IMR-90 (cell line): ENCODE measurements at regions not wholly inside any gene's neighbourhood (a gene's known extent, or its start where the extent isn't known, plus 50 kb on each side); places are given as distances from the start of the nearest gene placed in this dataset.

ENCODE experiments used
- ATAC-seq: fragments of 200-7000 bp; cut with Tn5 transposase; 2 replicates; pipeline ENCODE4 v1.9.1; 2020; ENCODE audit warnings: low read depth, mild to moderate bottlenecking, moderate library complexity
- BruUV-seq: library from RNA; stranded (reverse); fragments of 400-500 nt; replicated peaks from 2 replicates; lab custom pipeline; 2021; lab: Mats Ljungman, UMichigan
- CTCF ChIA-PET: fragments of 300-600 bp; formaldehyde crosslinking; extraction: SDS; loops from one replicate; lab custom pipeline; 2021; ENCODE audit warnings: antibody characterized with exemption; lab: Yijun Ruan, JAX
- POLR2A ChIA-PET: fragments of 300-600 bp; sonication (Branson Sonifier 250); formaldehyde crosslinking; loops from one replicate; lab custom pipeline; 2022; ENCODE audit warnings: antibody characterized with exemption; ENCODE audit not compliant: unreplicated experiment; lab: Charles Lee
- DNase-seq: peaks from one replicate; pipeline ENCODE4 v3.0.0; 2013
- H2AFZ ChIP-seq: replicated peaks from 2 replicates; pipeline ENCODE3; 2013; ENCODE audit warnings: low read length, mild to moderate bottlenecking; ENCODE audit not compliant: poor library complexity
- H2AK5ac ChIP-seq: 2 replicates; pipeline ENCODE4 v1.6.1; 2013; ENCODE audit warnings: low read depth, low read length, inconsistent platforms
- H2AK9ac ChIP-seq: replicated peaks from 2 replicates; pipeline ENCODE3; 2013; ENCODE audit warnings: mild to moderate bottlenecking, low read depth, low read length, moderate library complexity; ENCODE audit not compliant: poor library complexity
- H2BK120ac ChIP-seq: 2 replicates; pipeline ENCODE4 v1.6.1; 2013; ENCODE audit warnings: low read depth, low read length, inconsistent platforms
- H2BK15ac ChIP-seq: 3 replicates; pipeline ENCODE4 v1.6.1; 2013; ENCODE audit warnings: low read depth, low read length, inconsistent platforms
- H2BK20ac ChIP-seq: 2 replicates; pipeline ENCODE4 v1.6.1; 2013; ENCODE audit warnings: low read depth, mild to moderate bottlenecking, inconsistent platforms, low read length, moderate library complexity
- H2BK5ac ChIP-seq: 2 replicates; pipeline ENCODE4 v1.6.1; 2013; ENCODE audit warnings: mild to moderate bottlenecking, low read depth, low read length, inconsistent platforms; ENCODE audit not compliant: poor library complexity, severe bottlenecking
- H3K14ac ChIP-seq: replicated peaks from 2 replicates; pipeline ENCODE4 v1.6.1; 2013; ENCODE audit warnings: low read depth, low read length, inconsistent platforms
- H3K18ac ChIP-seq: 2 replicates; pipeline ENCODE4 v1.6.1; 2013; ENCODE audit warnings: low read depth, low read length, control low read depth
- H3K23ac ChIP-seq: 2 replicates; pipeline ENCODE4 v1.6.1; 2013; ENCODE audit warnings: low read depth, low read length, inconsistent platforms
- H3K27ac ChIP-seq: 2 replicates; pipeline ENCODE4 v1.5.1; 2013; ENCODE audit warnings: mild to moderate bottlenecking, control low read depth, low read length; ENCODE audit not compliant: insufficient read depth
- H3K27me3 ChIP-seq: 2 replicates; pipeline ENCODE4 v1.6.1; 2013; ENCODE audit warnings: low read length; ENCODE audit not compliant: control insufficient read depth, insufficient read depth
- H3K36me3 ChIP-seq: 2 replicates; pipeline ENCODE4 v1.6.1; 2013; ENCODE audit warnings: low read length, mixed read lengths; ENCODE audit not compliant: control insufficient read depth, insufficient read depth
- H3K4ac ChIP-seq: 2 replicates; pipeline ENCODE4 v1.6.1; 2013; ENCODE audit warnings: low read depth, low read length, inconsistent platforms
- H3K4me1 ChIP-seq: 2 replicates; pipeline ENCODE4 v1.6.1; 2013; ENCODE audit warnings: low read length, mixed read lengths; ENCODE audit not compliant: control insufficient read depth, insufficient read depth
- H3K4me2 ChIP-seq: 2 replicates; pipeline ENCODE4 v1.6.1; 2013; ENCODE audit warnings: low read depth, mild to moderate bottlenecking, control low read depth, low read length, moderate library complexity
- H3K4me3 ChIP-seq: 2 replicates; pipeline ENCODE4 v1.5.1; 2013; ENCODE audit warnings: low read depth, mild to moderate bottlenecking, control low read depth, low read length, moderate library complexity; ENCODE audit not compliant: insufficient read depth
- H3K56ac ChIP-seq: 2 replicates; pipeline ENCODE4 v1.6.1; 2013; ENCODE audit warnings: low read length, inconsistent platforms; ENCODE audit not compliant: insufficient read depth; ENCODE audit errors: extremely low read depth
- H3K79me1 ChIP-seq, 2 experiments: 2 replicates each; pipeline ENCODE4 v1.6.1; 2013; ENCODE audit warnings: low read length in 2 of 2, inconsistent platforms in 1 of 2, low read depth in 1 of 2
- H3K9ac ChIP-seq: 2 replicates; pipeline ENCODE4 v1.6.1; 2013; ENCODE audit warnings: low read depth, low read length, control low read depth
- H3K9me1 ChIP-seq: 2 replicates; pipeline ENCODE4 v1.6.1; 2013; ENCODE audit warnings: low read length, inconsistent platforms; ENCODE audit not compliant: insufficient read depth
- H3K9me3 ChIP-seq: 2 replicates; pipeline ENCODE4 v1.6.1; 2013; ENCODE audit warnings: low read length; ENCODE audit not compliant: control insufficient read depth, insufficient read depth
- H4K20me1 ChIP-seq: 2 replicates; pipeline ENCODE4 v1.6.1; 2013; ENCODE audit warnings: low read length, inconsistent platforms; ENCODE audit not compliant: insufficient read depth
- H4K5ac ChIP-seq: 2 replicates; pipeline ENCODE4 v1.6.1; 2013; ENCODE audit warnings: mild to moderate bottlenecking, low read depth, low read length, control low read depth
- H4K8ac ChIP-seq, 2 experiments: 2 replicates each; pipeline ENCODE4 v1.6.1; 2013; ENCODE audit warnings: low read depth in 2 of 2, low read length in 2 of 2, control low read depth in 1 of 2, inconsistent platforms in 1 of 2
- H4K91ac ChIP-seq: 2 replicates; pipeline ENCODE4 v1.6.1; 2013; ENCODE audit warnings: low read depth, low read length, inconsistent platforms; ENCODE audit not compliant: insufficient read depth
- BHLHE40 ChIP-seq: fragments of 150-350 bp; IDR thresholded peaks from 2 replicates; pipeline ENCODE4 v1.6.1; 2016; ENCODE audit warnings: mild to moderate bottlenecking, low read depth, low read length
- CEBPB ChIP-seq: IDR thresholded peaks from 2 replicates; pipeline ENCODE4 v1.6.1; 2012; ENCODE audit warnings: low read depth, low read length, improper control_type of control experiment
- CHD1 ChIP-seq: IDR thresholded peaks from 2 replicates; pipeline ENCODE4 v1.6.1; 2012; ENCODE audit warnings: low read depth, low read length, improper control_type of control experiment
- CTCF ChIP-seq: conservative IDR thresholded peaks from 2 replicates; pipeline ENCODE4 v1.5.1; 2012; ENCODE audit warnings: mild to moderate bottlenecking, low read depth, low read length, improper control_type of control experiment
- ELK1 ChIP-seq: fragments of 150-350 bp; IDR thresholded peaks from 2 replicates; pipeline ENCODE4 v1.6.1; 2016; ENCODE audit warnings: low read depth, mild to moderate bottlenecking, low read length, moderate library complexity, borderline replicate concordance
- FOS ChIP-seq: fragments of 150-350 bp; IDR thresholded peaks from 2 replicates; pipeline ENCODE4 v1.6.1; 2016; ENCODE audit warnings: low read depth, low read length
- MAFK ChIP-seq: IDR thresholded peaks from 2 replicates; pipeline ENCODE4 v1.6.1; 2012; ENCODE audit warnings: low read depth, low read length, improper control_type of control experiment
- MAZ ChIP-seq: IDR thresholded peaks from 2 replicates; pipeline ENCODE4 v1.6.1; 2012; ENCODE audit warnings: low read depth, mild to moderate bottlenecking, low read length, improper control_type of control experiment, moderate library complexity, borderline replicate concordance
- MXI1 ChIP-seq: IDR thresholded peaks from 2 replicates; pipeline ENCODE4 v1.6.1; 2012; ENCODE audit warnings: low read depth, mild to moderate bottlenecking, low read length, moderate library complexity, borderline replicate concordance
- NFE2L2 ChIP-seq: fragments of 150-350 bp; IDR thresholded peaks from 2 replicates; pipeline ENCODE4 v1.6.1; 2016; ENCODE audit warnings: low read depth, mild to moderate bottlenecking, low read length
- POLR2A ChIP-seq: IDR thresholded peaks from 2 replicates; pipeline ENCODE4 v1.6.1; 2012; ENCODE audit warnings: mild to moderate bottlenecking, low read depth, low read length
- RAD21 ChIP-seq: IDR thresholded peaks from 2 replicates; pipeline ENCODE4 v1.6.1; 2012; ENCODE audit warnings: low read length, improper control_type of control experiment
- RCOR1 ChIP-seq: IDR thresholded peaks from 2 replicates; pipeline ENCODE4 v1.6.1; 2012; ENCODE audit warnings: mild to moderate bottlenecking, low read length, improper control_type of control experiment; ENCODE audit not compliant: insufficient replicate concordance
- RFX5 ChIP-seq: IDR thresholded peaks from 2 replicates; pipeline ENCODE4 v1.8.0; 2012; ENCODE audit warnings: low read depth, mild to moderate bottlenecking, low read length, moderate library complexity
- SMC3 ChIP-seq: fragments of 150-350 bp; IDR thresholded peaks from 2 replicates; pipeline ENCODE4 v1.6.1; 2016; ENCODE audit warnings: low read depth, mild to moderate bottlenecking, antibody characterized with exemption, low read length, moderate library complexity
- USF2 ChIP-seq: fragments of 150-350 bp; IDR thresholded peaks from 2 replicates; pipeline ENCODE4 v1.6.1; 2017; ENCODE audit warnings: mild to moderate bottlenecking, antibody characterized with exemption, low read length, low read depth
- WGBS, 2 experiments: methylation state at CpG; one replicate each; pipeline versions ENCODE4 v1.1.5 to v1.1.7; 2013; ENCODE audit warnings: missing lambda C conversion rate in 2 of 2; ENCODE audit not compliant: insufficient read length in 1 of 2; ENCODE audit errors: extremely low coverage in 2 of 2; 5-methylcytosine and 5-hydroxymethylcytosine counted together
- dilution Hi-C: fragments of 300-500 bp; cut with HindIII; formaldehyde crosslinking; loops from one replicate; pipeline ENCODE4 v1.14.3; 2018; ENCODE audit warnings: low sequenced_read_pairs; ENCODE audit not compliant: unreplicated experiment
- in situ Hi-C: fragments of 300-500 bp; cut with MboI; formaldehyde crosslinking; loops from 3 replicates; pipeline ENCODE4 v1.14.3; 2019; ENCODE audit warnings: low sequenced_read_pairs, inconsistent platforms, mixed read lengths
- intact Hi-C: fragments of 100-400 bp; cut with micrococcal nuclease; formaldehyde crosslinking; loops from 2 replicates; pipeline ENCODE4 v1.10.0; 2022

GRCh38 chr7:27397503-27397902 lies 154.9 kb downstream of the EVX1 start:
- H3K27me3 ChIP-seq, result peaks cover 10% of the 10 kb centered on the region
- H3K4me2 ChIP-seq, result no peak overlapping the region
- no peak overlapping the region for H2AFZ ChIP-seq
- H3K18ac ChIP-seq, result no peak overlapping the region
- H4K5ac ChIP-seq, result no peak overlapping the region
- H2AK5ac ChIP-seq, result no peak overlapping the region
- no peaks in the 10 kb centered on the region for H3K9me1 ChIP-seq
- H2BK15ac ChIP-seq, result no peak overlapping the region
- no peaks in the 10 kb centered on the region for H3K79me1 ChIP-seq
- no peaks in the 10 kb centered on the region for H3K36me3 ChIP-seq
- in situ Hi-C loops, result no loop called here
- no peak overlapping the region for H2BK120ac ChIP-seq
- H3K9ac ChIP-seq, result no peak overlapping the region
- H4K8ac ChIP-seq, result no peak overlapping the region
- no peak overlapping the region for H2BK5ac ChIP-seq
- no peak for TF ChIP-seq NFE2L2
- no peak for TF ChIP-seq CTCF
- no peak for TF ChIP-seq CEBPB
- no peak for TF ChIP-seq MAFK
- TF ChIP-seq ELK1, result no peak
- no peak for TF ChIP-seq RCOR1
- no peak for TF ChIP-seq FOS
- no peak for TF ChIP-seq BHLHE40
- TF ChIP-seq CHD1, result no peak
- TF ChIP-seq SMC3, result no peak
- TF ChIP-seq USF2, result no peak
- no peak for TF ChIP-seq RFX5
- no peak for TF ChIP-seq MXI1
- TF ChIP-seq MAZ, result no peak
- TF ChIP-seq POLR2A, result no peak
- TF ChIP-seq RAD21, result no peak
- dilution Hi-C loops, result no loop called here
- H3K56ac ChIP-seq, result no peak overlapping the region
- no peaks in the 10 kb centered on the region for H3K4me1 ChIP-seq
- no CpG with 5 or more reads among the region's 3 CpGs for WGBS, 2 experiments
- no peak overlapping the region for H3K27ac ChIP-seq
- no peak overlapping the region for H3K4me3 ChIP-seq
- no peak overlapping the region for H4K91ac ChIP-seq
- H3K14ac ChIP-seq, result no peak overlapping the region
- H2AK9ac ChIP-seq, result no peak overlapping the region
- no peak overlapping the region for H2BK20ac ChIP-seq
- ChIA-PET CTCF (no interaction called here), POLR2A (no interaction called here)
- no TSS peak for BruUV-seq
- intact Hi-C loops, result no loop called here
- no peaks in the 10 kb centered on the region for H3K9me3 ChIP-seq
- H4K20me1 ChIP-seq, result no peaks in the 10 kb centered on the region
- ATAC-seq (no peak), DNase-seq (no peak)
- no peak overlapping the region for H3K23ac ChIP-seq
- no peak overlapping the region for H3K4ac ChIP-seq
